GM12878 (cell line): ENCODE measurements at regions not wholly inside any gene's neighbourhood (a gene's known extent, or its start where the extent isn't known, plus 50 kb on each side); places are given as distances from the start of the nearest gene placed in this dataset.

Experiments
- ATF3 ChIP-seq: IDR thresholded peaks from 2 replicates; pipeline ENCODE4 v1.6.1; 2011; ENCODE audit warnings: low read depth, mild to moderate bottlenecking, low read length, moderate library complexity, borderline replicate concordance; ENCODE audit errors: extremely low read depth
- GABPA ChIP-seq: IDR thresholded peaks from 2 replicates; pipeline ENCODE4 v1.6.1; 2014; ENCODE audit warnings: antibody characterized with exemption, low read depth, mild to moderate bottlenecking, inconsistent platforms
- IRF5 ChIP-seq: fragments of 450-650 bp; IDR thresholded peaks from 2 replicates; pipeline ENCODE4 v1.6.1; 2017; ENCODE audit warnings: borderline replicate concordance
- NFXL1 ChIP-seq: fragments of 450-650 bp; IDR thresholded peaks from 2 replicates; pipeline ENCODE4 v1.6.1; 2017; ENCODE audit warnings: antibody characterized with exemption, mild to moderate bottlenecking, borderline replicate concordance
- NFYA ChIP-seq: IDR thresholded peaks from 2 replicates; pipeline ENCODE4 v1.6.1; 2011; ENCODE audit warnings: low read depth, mild to moderate bottlenecking, low read length, improper control_type of control experiment, borderline replicate concordance
- PML ChIP-seq: IDR thresholded peaks from 2 replicates; pipeline ENCODE4 v1.6.1; 2012; ENCODE audit warnings: low read length, inconsistent platforms
- SRF ChIP-seq, 2 experiments: IDR thresholded peaks; 2 replicates each; pipeline ENCODE4 v1.6.1; 2011; ENCODE audit warnings: low read depth in 2 of 2, low read length in 2 of 2, mild to moderate bottlenecking in 1 of 2, moderate library complexity in 1 of 2
- WRNIP1 ChIP-seq: IDR thresholded peaks from 2 replicates; pipeline ENCODE4 v1.6.1; 2011; ENCODE audit warnings: low read depth, low read length, improper control_type of control experiment, borderline replicate concordance
- ZNF592 ChIP-seq: fragments of 450-650 bp; IDR thresholded peaks from 2 replicates; pipeline ENCODE4 v1.6.1; 2017; ENCODE audit warnings: mild to moderate bottlenecking, moderate library complexity

- no peak for TF ChIP-seq ZNF592
- no peak for TF ChIP-seq GABPA
- TF ChIP-seq WRNIP1, result no peak
- no peak for TF ChIP-seq SRF (IDR thresholded peaks at IDR 0.05; ENCODE audit: low read depth in 2 of 2, low read length in 2 of 2)
- no peak for TF ChIP-seq IRF5
- no peak for TF ChIP-seq NFXL1
- TF ChIP-seq ATF3, result no peak
- TF ChIP-seq PML, result no peak
- no peak for TF ChIP-seq NFYA
Observed at GRCh38 chr20:22288156-22288555, 296.2 kb downstream of the FOXA2 start (continued).
